ENCODE measurements at regions not wholly inside any gene's neighbourhood (a gene's known extent, or its start where the extent isn't known, plus 50 kb on each side); places are given as distances from the start of the nearest gene placed in this dataset. TPM values are rescaled to one million over a fixed set of nuclear protein-coding genes. Genes with fewer than 3 reads are reported as not detected.
"Not testable (repeated sequence)": the region's sequence is repeated elsewhere in the genome, so short reads cannot be mapped to it uniquely, and the experiment has no call there.

DNA sequence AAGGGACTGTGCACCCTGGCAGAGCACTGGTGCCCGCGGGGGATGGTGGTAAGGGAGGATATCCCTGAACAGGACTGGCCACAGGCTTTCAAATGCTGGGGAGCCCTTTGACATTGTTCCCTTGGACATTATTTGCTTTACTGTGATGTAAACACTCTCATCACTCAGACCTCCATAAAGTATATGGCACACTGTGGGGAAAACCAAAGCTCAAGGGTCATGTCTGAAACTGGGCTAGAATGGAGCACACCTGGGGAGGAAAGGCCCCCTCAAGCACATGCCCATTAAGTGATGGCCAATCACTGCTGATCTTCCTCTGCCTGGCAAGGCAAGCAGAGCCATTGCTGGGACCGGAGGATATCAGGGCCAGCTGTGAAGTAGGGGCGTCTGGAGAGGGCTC, 60.9 kb upstream of the TENM4 start:
- no peaks in the 10 kb centered on the region for H3K27me3 Mint-ChIP-seq
- DNase-seq (ENCODE audit: low spot score, unreplicated experiment): no peak
- no peaks in the 10 kb centered on the region for H3K36me3 Mint-ChIP-seq (ENCODE audit: insufficient read depth)
- H3K27ac Mint-ChIP-seq: no peak overlapping the region
- no peak overlapping the region for H3K4me3 Mint-ChIP-seq (ENCODE audit: low read depth)
- TF ChIP-seq, protein P1, sequence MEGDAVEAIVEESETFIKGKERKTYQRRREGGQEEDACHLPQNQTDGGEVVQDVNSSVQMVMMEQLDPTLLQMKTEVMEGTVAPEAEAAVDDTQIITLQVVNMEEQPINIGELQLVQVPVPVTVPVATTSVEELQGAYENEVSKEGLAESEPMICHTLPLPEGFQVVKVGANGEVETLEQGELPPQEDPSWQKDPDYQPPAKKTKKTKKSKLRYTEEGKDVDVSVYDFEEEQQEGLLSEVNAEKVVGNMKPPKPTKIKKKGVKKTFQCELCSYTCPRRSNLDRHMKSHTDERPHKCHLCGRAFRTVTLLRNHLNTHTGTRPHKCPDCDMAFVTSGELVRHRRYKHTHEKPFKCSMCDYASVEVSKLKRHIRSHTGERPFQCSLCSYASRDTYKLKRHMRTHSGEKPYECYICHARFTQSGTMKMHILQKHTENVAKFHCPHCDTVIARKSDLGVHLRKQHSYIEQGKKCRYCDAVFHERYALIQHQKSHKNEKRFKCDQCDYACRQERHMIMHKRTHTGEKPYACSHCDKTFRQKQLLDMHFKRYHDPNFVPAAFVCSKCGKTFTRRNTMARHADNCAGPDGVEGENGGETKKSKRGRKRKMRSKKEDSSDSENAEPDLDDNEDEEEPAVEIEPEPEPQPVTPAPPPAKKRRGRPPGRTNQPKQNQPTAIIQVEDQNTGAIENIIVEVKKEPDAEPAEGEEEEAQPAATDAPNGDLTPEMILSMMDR (IDR thresholded peaks at IDR 0.05; ENCODE audit: unreplicated experiment): no peak
- H3K4me1 Mint-ChIP-seq (ENCODE audit: low read depth): peaks cover 9% of the 10 kb centered on the region
- H3K9me3 Mint-ChIP-seq (ENCODE audit: low read depth): peaks cover 6% of the 10 kb centered on the region

DNA sequence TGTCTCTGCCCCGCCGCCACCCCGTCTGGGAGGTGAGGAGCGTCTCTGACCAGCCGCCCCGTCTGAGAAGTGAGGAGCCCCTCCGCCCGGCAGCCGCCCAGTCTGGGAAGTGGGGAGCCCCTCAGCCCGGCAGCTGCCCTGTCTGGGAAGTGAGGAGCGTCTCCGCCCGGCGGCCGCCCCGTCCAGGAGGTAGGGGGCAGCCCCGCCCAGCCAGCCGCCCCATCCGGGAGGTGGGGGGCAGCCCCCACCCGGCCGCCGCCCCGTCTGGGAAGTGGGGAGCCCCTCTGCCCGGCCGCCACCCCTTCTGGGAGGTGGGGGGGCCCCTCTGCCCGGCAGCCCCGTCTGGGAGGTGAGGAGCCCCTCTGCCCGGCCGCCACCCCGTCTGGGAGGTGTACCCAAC, 59.1 kb upstream of the TENM4 start:
- H3K27ac Mint-ChIP-seq; H3K9me3 Mint-ChIP-seq (ENCODE audit: low read depth); H3K27me3 Mint-ChIP-seq; DNase-seq (ENCODE audit: low spot score, unreplicated experiment); H3K4me3 Mint-ChIP-seq (ENCODE audit: low read depth); H3K4me1 Mint-ChIP-seq (ENCODE audit: low read depth); H3K36me3 Mint-ChIP-seq (ENCODE audit: insufficient read depth): not testable (repeated sequence)

- TF ChIP-seq, protein P1 (IDR thresholded peaks at IDR 0.05; ENCODE audit: unreplicated experiment): no peak
- Mint-ChIP-seq H3K27me3 (no peaks in the 10 kb centered on the region), H3K27ac (no peak overlapping the region), H3K4me3 (ENCODE audit: low read depth) (peak overlapping the region; percentile 7), H3K4me1 (ENCODE audit: low read depth) (peaks cover 6% of the 10 kb centered on the region), H3K9me3 (ENCODE audit: low read depth) (peaks cover 6% of the 10 kb centered on the region), H3K36me3 (ENCODE audit: insufficient read depth) (no peaks in the 10 kb centered on the region)
- no peak for DNase-seq (ENCODE audit: low spot score, unreplicated experiment)
Observed at GRCh38 chr11:79498667-79499066, 57.8 kb upstream of the TENM4 start.

DNA sequence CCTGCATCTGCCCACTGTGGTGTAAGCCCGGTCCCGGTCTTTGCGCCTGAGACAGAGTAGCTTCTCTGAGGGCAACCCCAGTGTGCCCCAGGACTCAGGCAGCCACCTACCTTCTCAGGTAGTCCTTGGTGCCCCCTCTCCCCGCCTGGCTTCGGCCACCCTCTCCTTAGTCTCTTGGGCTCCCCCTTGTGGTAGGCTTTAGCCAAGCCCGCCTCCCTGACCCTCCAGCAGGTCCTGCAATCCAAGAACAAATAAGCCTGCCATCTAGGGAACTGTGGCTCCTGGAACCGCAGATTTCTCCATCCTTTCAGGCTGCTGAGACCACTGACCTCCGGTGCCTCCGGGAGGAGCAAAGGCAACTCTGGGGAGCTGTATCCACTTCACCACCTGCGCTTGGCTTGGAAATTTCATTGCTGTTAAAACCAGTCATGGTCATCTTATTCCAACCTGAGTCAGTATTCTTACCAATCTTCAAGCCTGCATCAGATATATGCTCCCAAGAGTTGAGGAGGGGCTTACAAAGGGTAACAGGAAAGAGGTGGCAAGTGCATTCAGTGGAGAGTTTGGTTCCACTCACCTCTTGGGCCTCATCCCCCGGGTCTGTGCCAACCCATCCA, 52.8 kb upstream of the TENM4 start:
- peaks cover 5% of the 10 kb centered on the region for H3K27me3 Mint-ChIP-seq
- H3K36me3 Mint-ChIP-seq (ENCODE audit: insufficient read depth): no peaks in the 10 kb centered on the region
- H3K4me3 Mint-ChIP-seq (ENCODE audit: low read depth): no peak overlapping the region
- peak; percentile 84 for DNase-seq (ENCODE audit: low spot score, unreplicated experiment)
- H3K9me3 Mint-ChIP-seq (ENCODE audit: low read depth): peaks cover 5% of the 10 kb centered on the region
- H3K27ac Mint-ChIP-seq: no peak overlapping the region
- TF ChIP-seq, protein P1 (IDR thresholded peaks at IDR 0.05; ENCODE audit: unreplicated experiment): peak; percentile 85
- H3K4me1 Mint-ChIP-seq (ENCODE audit: low read depth): peaks cover 4% of the 10 kb centered on the region

GRCh38 chr11:79492008-79492407, 51.2 kb upstream of the TENM4 start:
- Mint-ChIP-seq H3K27ac (no peak overlapping the region), H3K36me3 (ENCODE audit: insufficient read depth) (no peaks in the 10 kb centered on the region), H3K4me1 (ENCODE audit: low read depth) (peaks cover 4% of the 10 kb centered on the region), H3K4me3 (ENCODE audit: low read depth) (no peak overlapping the region), H3K9me3 (ENCODE audit: low read depth) (peaks cover 2% of the 10 kb centered on the region), H3K27me3 (peaks cover 11% of the 10 kb centered on the region)
- DNase-seq (ENCODE audit: low spot score, unreplicated experiment): no peak
- TF ChIP-seq, protein P1 (IDR thresholded peaks at IDR 0.05; ENCODE audit: unreplicated experiment): no peak

Small RNA genes lying in the stretch of these regions (microRNA-seq; reads per million reads assigned to microRNA genes)
- not detected for gene MIR4300 (ENCODE audit: borderline number of aligned reads, unreplicated experiment)

Measured in progenitor cell of endocrine pancreas (in vitro differentiated cells).